ENCODE measurements at regions not wholly inside any gene's neighbourhood (a gene's known extent, or its start where the extent isn't known, plus 50 kb on each side); places are given as distances from the start of the nearest gene placed in this dataset.

GRCh38 chr1:189524501-189524900 is 953.2 kb downstream of the BRINP3 start:
- ATAC-seq (no peak), DNase-seq (ENCODE audit: low read depth in 1 of 2, low spot score in 1 of 2) (no peak), FAIRE-seq (no peak)
- ChIA-PET CTCF (no interaction called here), POLR2A (no interaction called here)
- H3K4me3 ChIP-seq: no peak overlapping the region
- WGBS (ENCODE audit: missing lambda C conversion rate): 83% methylated on average over 1 of the region's 1 CpG
- H3K27ac ChIP-seq: no peak overlapping the region
- no peak overlapping the region for H3K4me2 ChIP-seq
- no peaks in the 10 kb centered on the region for H3K9me3 ChIP-seq
- TF ChIP-seq HEYL (CRISPR knock-in tag; IDR thresholded peaks at IDR 0.05) (no peak), EP300 (IDR thresholded peaks at IDR 0.05) (no peak), RCOR1 (IDR thresholded peaks at IDR 0.05; ENCODE audit: low read depth, low read length) (no peak), FOSL2 (IDR thresholded peaks at IDR 0.05) (no peak), FOSL2 (CRISPR knock-in tag; IDR thresholded peaks at IDR 0.05) (no peak), MAFK (IDR thresholded peaks at IDR 0.05; ENCODE audit: partially characterized antibody) (no peak), BHLHE40 (IDR thresholded peaks at IDR 0.05; ENCODE audit: low read depth, low read length) (no peak), JUN (IDR thresholded peaks at IDR 0.05) (no peak), ZNF302 (CRISPR knock-in tag; IDR thresholded peaks at IDR 0.05) (no peak), EHMT2 (IDR thresholded peaks at IDR 0.05; ENCODE audit: low read depth) (no peak), HOXB13 (CRISPR knock-in tag; IDR thresholded peaks at IDR 0.05; ENCODE audit: low read depth) (no peak), MAZ (IDR thresholded peaks at IDR 0.05; ENCODE audit: borderline replicate concordance, low read depth, low read length) (no peak), RFX5 (IDR thresholded peaks at IDR 0.05) (no peak), SREBF2 (IDR thresholded peaks at IDR 0.05) (no peak), ATOH8 (CRISPR knock-in tag; IDR thresholded peaks at IDR 0.05; ENCODE audit: low read depth) (no peak), ESRRA (IDR thresholded peaks at IDR 0.05; ENCODE audit: borderline replicate concordance, low read length) (no peak), JUNB (IDR thresholded peaks at IDR 0.05) (no peak), RAD21 (conservative IDR thresholded peaks at IDR 0.05 in 1 of 2, IDR thresholded peaks at IDR 0.05 in 1 of 2) (no peak), FOSB (CRISPR knock-in tag; IDR thresholded peaks at IDR 0.05) (no peak)
- H3K4me1 ChIP-seq: no peaks in the 10 kb centered on the region

DNA sequence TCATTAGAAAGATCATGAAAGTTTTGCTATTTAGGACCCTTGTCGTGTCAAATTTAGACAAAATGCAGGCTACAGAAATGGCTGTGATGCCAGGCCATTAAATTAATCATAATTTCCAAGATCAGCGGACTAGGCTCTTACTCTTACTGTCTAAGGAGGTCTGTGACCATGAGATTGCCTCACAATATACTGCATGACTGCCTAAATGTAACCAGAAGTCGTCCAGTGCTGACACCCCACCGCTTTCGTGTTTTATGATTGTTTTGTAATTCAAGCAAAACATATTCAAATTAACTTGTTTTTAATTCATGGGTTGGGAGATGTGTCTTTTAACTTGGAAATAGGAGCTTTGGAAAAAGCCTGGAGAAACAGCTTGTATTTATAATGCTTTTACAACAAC is 947.5 kb downstream of the BRINP3 start:
- Histone ChIP-seq H3K9me3 (no peaks in the 10 kb centered on the region), H3K4me1 (no peaks in the 10 kb centered on the region), H3K4me2 (no peak overlapping the region), H3K4me3 (no peak overlapping the region), H3K27ac (no peak overlapping the region)
- DNase-seq (ENCODE audit: low read depth in 1 of 2, low spot score in 1 of 2) (no peak), ATAC-seq (no peak), FAIRE-seq (no peak)
- TF ChIP-seq HOXA7 (CRISPR knock-in tag; IDR thresholded peaks at IDR 0.05): no peak
- TF ChIP-seq RFX5 (IDR thresholded peaks at IDR 0.05): no peak
- no peak for TF ChIP-seq PHF8 (IDR thresholded peaks at IDR 0.05; ENCODE audit: borderline replicate concordance, low read depth)
- TF ChIP-seq, protein P1, sequence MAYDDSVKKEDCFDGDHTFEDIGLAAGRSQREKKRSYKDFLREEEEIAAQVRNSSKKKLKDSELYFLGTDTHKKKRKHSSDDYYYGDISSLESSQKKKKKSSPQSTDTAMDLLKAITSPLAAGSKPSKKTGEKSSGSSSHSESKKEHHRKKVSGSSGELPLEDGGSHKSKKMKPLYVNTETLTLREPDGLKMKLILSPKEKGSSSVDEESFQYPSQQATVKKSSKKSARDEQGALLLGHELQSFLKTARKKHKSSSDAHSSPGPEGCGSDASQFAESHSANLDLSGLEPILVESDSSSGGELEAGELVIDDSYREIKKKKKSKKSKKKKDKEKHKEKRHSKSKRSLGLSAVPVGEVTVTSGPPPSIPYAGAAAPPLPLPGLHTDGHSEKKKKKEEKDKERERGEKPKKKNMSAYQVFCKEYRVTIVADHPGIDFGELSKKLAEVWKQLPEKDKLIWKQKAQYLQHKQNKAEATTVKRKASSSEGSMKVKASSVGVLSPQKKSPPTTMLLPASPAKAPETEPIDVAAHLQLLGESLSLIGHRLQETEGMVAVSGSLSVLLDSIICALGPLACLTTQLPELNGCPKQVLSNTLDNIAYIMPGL (CRISPR knock-in tag; IDR thresholded peaks at IDR 0.05; ENCODE audit: borderline replicate concordance): no peak
- no peak for TF ChIP-seq HEYL (CRISPR knock-in tag; IDR thresholded peaks at IDR 0.05)
- TF ChIP-seq USF2 (IDR thresholded peaks at IDR 0.05): no peak
- POLR2A ChIA-PET: no interaction called here
- CTCF ChIA-PET: no interaction called here
- 80% methylated on average over 5 of the region's 5 CpGs for WGBS (ENCODE audit: missing lambda C conversion rate)

GRCh38 chr1:189538271-189538670 is 939.4 kb downstream of the BRINP3 start:
- ChIA-PET POLR2A (no interaction called here), CTCF (no interaction called here)
- DNase-seq (ENCODE audit: low read depth in 1 of 2, low spot score in 1 of 2) (no peak), FAIRE-seq (no peak), ATAC-seq (no peak)
- Histone ChIP-seq H3K4me3 (no peak overlapping the region), H3K9me3 (no peaks in the 10 kb centered on the region), H3K27ac (no peak overlapping the region), H3K4me1 (0 out of 3 replicates have a peak, but pooled peaks cover 6% of the 10 kb centered on the region), H3K4me2 (no peak overlapping the region)
- 37% methylated on average over 2 of the region's 2 CpGs for WGBS (ENCODE audit: missing lambda C conversion rate)
- peak; percentile 71; the same call in 1 of the 2 replicates for TF ChIP-seq HOXB13 (CRISPR knock-in tag; IDR thresholded peaks at IDR 0.05; ENCODE audit: low read depth)
- TF ChIP-seq EHMT2 (IDR thresholded peaks at IDR 0.05; ENCODE audit: low read depth): no peak
- peak; percentile 73; the same call in 1 of the 2 replicates for TF ChIP-seq ZNF302 (CRISPR knock-in tag; IDR thresholded peaks at IDR 0.05)
- TF ChIP-seq FOXS1 (CRISPR knock-in tag; IDR thresholded peaks at IDR 0.05): peak; percentile 60; the same call in 1 of the 2 replicates
- peak; percentile 44; the same call in 1 of the 2 replicates for TF ChIP-seq EHF (CRISPR knock-in tag; IDR thresholded peaks at IDR 0.05)

Measured in A549 (cell line).